C4-2B (cell line): ENCODE measurements at regions not wholly inside any gene's neighbourhood (a gene's known extent, or its start where the extent isn't known, plus 50 kb on each side); places are given as distances from the start of the nearest gene placed in this dataset.

Experiments
- CTCF ChIP-seq: fragments of 450-650 bp; conservative IDR thresholded peaks from 2 replicates; pipeline ENCODE4 v1.5.1; 2017; ENCODE audit warnings: mild to moderate bottlenecking
- ZFX ChIP-seq: fragments of 450-650 bp; IDR thresholded peaks from 2 replicates; pipeline ENCODE4 v1.6.1; 2017

GRCh38 chr13:54183166-54183565 is 1154.6 kb downstream of the OLFM4 start:
- TF ChIP-seq CTCF (no peak), ZFX (no peak)
